K562 (cell line): ENCODE measurements at regions not wholly inside any gene's neighbourhood (a gene's known extent, or its start where the extent isn't known, plus 50 kb on each side); places are given as distances from the start of the nearest gene placed in this dataset.
A peak's percentile ranks its signal among the peaks of the same experiment; 100 is the strongest.

Experiments
- ATAC-seq: fragments of 200-7000 bp; cut with Tn5 transposase; 3 replicates; pipeline ENCODE4 v1.9.1; 2020; ENCODE audit warnings: moderate library complexity
- BruUV-seq: library from RNA; stranded (reverse); fragments of 400-500 nt; replicated peaks from 2 replicates; lab custom pipeline; 2021; lab: Mats Ljungman, UMichigan
- CTCF ChIA-PET: fragments of 300-600 bp; formaldehyde crosslinking; extraction: SDS; loops from one replicate; lab custom pipeline; 2021; ENCODE audit warnings: low intra/inter-chr PET ratio; lab: Yijun Ruan, JAX
- POLR2A ChIA-PET: fragments of 300-600, 350-650 bp; sonication (Branson Sonifier 250); formaldehyde crosslinking; extraction: SDS; loops from one replicate; lab custom pipeline; 2021; ENCODE audit warnings: antibody characterized with exemption, inconsistent platforms; lab: Yijun Ruan, JAX
- DNase-seq, 4 experiments: peaks; one replicate each; pipeline versions ENCODE4 v3.0.0 to v3.0.0-alpha.2; 2011 to 2018; ENCODE audit warnings: low spot score in 3 of 4, mixed read lengths in 3 of 4; ENCODE audit errors: extremely low read depth in 1 of 4
- FAIRE-seq: peaks from 2 replicates; lab custom pipeline; 2011; peaks lifted over from hg19 to GRCh38; lab: Jason Lieb, UNC
- H2AFZ ChIP-seq: 2 replicates; pipeline ENCODE4 v1.6.0; 2011; ENCODE audit warnings: low read depth, low read length, control low read depth, inconsistent platforms
- H3K27ac ChIP-seq: fragments of 200-600 bp; 3 replicates; pipeline ENCODE4 v1.8.0; 2011; ENCODE audit warnings: low read depth, mild to moderate bottlenecking, control low read depth, inconsistent platforms, low read length, moderate library complexity, mixed read lengths; ENCODE audit errors: extremely low read depth
- H3K27me3 ChIP-seq, 2 experiments: fragments of 300-600 bp in 1 of 2; 2 replicates in 1 of 2; 3 replicates in 1 of 2; pipeline versions ENCODE4 v1.6.0 to v1.8.0; 2011; ENCODE audit warnings: inconsistent platforms in 2 of 2, low read length in 2 of 2, mild to moderate bottlenecking in 1 of 2, mixed read lengths in 1 of 2, moderate library complexity in 1 of 2; ENCODE audit not compliant: control insufficient read depth in 2 of 2, insufficient read depth in 2 of 2
- H3K36me3 ChIP-seq: fragments of 300-600 bp; 3 replicates; pipeline ENCODE4 v1.8.0; 2011; ENCODE audit warnings: mild to moderate bottlenecking, low read length, inconsistent platforms; ENCODE audit not compliant: control insufficient read depth, insufficient read depth
- H3K4me1 ChIP-seq, 2 experiments: fragments of 200-600 bp in 1 of 2; replicated peaks in 1 of 2; 2 replicates in 1 of 2; 3 replicates in 1 of 2; pipeline versions ENCODE4 v1.5.1 to v1.8.0; 2011; ENCODE audit warnings: inconsistent platforms in 2 of 2, low read length in 2 of 2, mild to moderate bottlenecking in 1 of 2, mixed read lengths in 1 of 2, moderate library complexity in 1 of 2; ENCODE audit not compliant: control insufficient read depth in 2 of 2, insufficient read depth in 2 of 2
- H3K4me2 ChIP-seq: 2 replicates; pipeline ENCODE4 v1.6.1; 2011; ENCODE audit warnings: low read length, control low read depth, inconsistent platforms, mixed read lengths; ENCODE audit not compliant: insufficient read depth
- H3K4me3 ChIP-seq: fragments of 200-600 bp; sonication (generic), shearing (Covaris generic); 2 replicates; pipeline ENCODE4 v1.5.1; 2016; ENCODE audit warnings: control low read depth, inconsistent platforms
- H3K79me2 ChIP-seq: fragments of 200-600 bp; 3 replicates; pipeline ENCODE4 v1.8.0; 2011; ENCODE audit warnings: low read length, inconsistent platforms; ENCODE audit not compliant: control insufficient read depth, insufficient read depth
- H3K9ac ChIP-seq, 2 experiments: 2 replicates each; pipeline versions ENCODE4 v1.6.0 to v1.6.1; 2011; ENCODE audit warnings: low read depth in 2 of 2, low read length in 2 of 2, control low read depth in 1 of 2, inconsistent platforms in 1 of 2, mild to moderate bottlenecking in 1 of 2, mixed read lengths in 1 of 2; ENCODE audit not compliant: insufficient read depth in 1 of 2
- H3K9me1 ChIP-seq: one replicate; pipeline ENCODE4 v1.6.0; 2011; ENCODE audit warnings: inconsistent platforms, mild to moderate bottlenecking, low read length, moderate library complexity; ENCODE audit not compliant: control insufficient read depth, insufficient read depth
- H3K9me3 ChIP-seq: replicated peaks from 2 replicates; pipeline ENCODE4 v1.5.1; 2011; ENCODE audit warnings: low read depth, low read length, inconsistent platforms; ENCODE audit not compliant: control insufficient read depth, insufficient read depth
- H4K20me1 ChIP-seq: replicated peaks from 2 replicates; pipeline ENCODE4 v1.6.1; 2011; ENCODE audit warnings: low read length, inconsistent platforms, mixed read lengths; ENCODE audit not compliant: control insufficient read depth, insufficient read depth
- ADNP ChIP-seq: fragments of 200-800 bp; sonication (Bioruptor generic); IDR thresholded peaks from 2 replicates; pipeline ENCODE4 v1.6.1; 2016; ENCODE audit warnings: missing genetic modification characterization, missing compliant biosample characterization
- RAD21 ChIP-seq, 2 experiments: fragments of 250-450 bp in 1 of 2; fragments of 450-650 bp in 1 of 2; sonication (Bioruptor Pico) in 1 of 2; formaldehyde crosslinking in 1 of 2; IDR thresholded peaks in 1 of 2; conservative IDR thresholded peaks in 1 of 2; 2 replicates each; pipeline versions ENCODE4 v1.4.0 to v1.8.0; 2020 to 2022; ENCODE audit warnings: mild to moderate bottlenecking in 2 of 2, moderate library complexity in 1 of 2
- SMC3 ChIP-seq: conservative IDR thresholded peaks from 2 replicates; pipeline ENCODE4 v1.6.1; 2011; ENCODE audit warnings: low read depth, low read length, improper control_type of control experiment; ENCODE audit not compliant: insufficient read depth
- ZNF212 ChIP-seq: fragments of 450-650 bp; formaldehyde crosslinking; IDR thresholded peaks from 2 replicates; pipeline ENCODE4 v1.4.0; 2020; ENCODE audit warnings: mild to moderate bottlenecking
- WGBS: fragments of 100-300 bp; shearing (Covaris generic); methylation state at CpG from one replicate; pipeline ENCODE4 v1.1.6; 2016; ENCODE audit warnings: low coverage, mixed read lengths; ENCODE audit not compliant: insufficient coverage; ENCODE audit errors: missing lambda C conversion rate; 5-methylcytosine and 5-hydroxymethylcytosine counted together
- in situ Hi-C: fragments of 300-500 bp; cut with MboI; formaldehyde crosslinking; loops from 4 replicates; pipeline ENCODE4 v1.15.0; 2018; ENCODE audit warnings: inconsistent platforms, mixed read lengths
- intact Hi-C: fragments of 100-400 bp; cut with micrococcal nuclease; formaldehyde crosslinking; loops from 2 replicates; pipeline ENCODE4 v1.14.2; 2022
- TF ChIP-seq, protein P1 (sequence below): sonication (generic); formaldehyde crosslinking; IDR thresholded peaks from 2 replicates; pipeline ENCODE4 v1.8.0; 2022; ENCODE audit warnings: mild to moderate bottlenecking, missing genetic modification reagents
- TF ChIP-seq, protein P2 (sequence below): sonication (generic); formaldehyde crosslinking; IDR thresholded peaks from 2 replicates; pipeline ENCODE4 v1.8.0; 2022; ENCODE audit warnings: mild to moderate bottlenecking, missing genetic modification reagents, borderline replicate concordance
- TF ChIP-seq, protein P3 (sequence below), 2 experiments: fragments of 200-800 bp in 1 of 2; sonication (Bioruptor generic) in 1 of 2; sonication (generic) in 1 of 2; formaldehyde crosslinking in 1 of 2; IDR thresholded peaks in 1 of 2; conservative IDR thresholded peaks in 1 of 2; 2 replicates each; pipeline versions ENCODE4 v1.5.0 to v1.6.1; 2016 to 2020; ENCODE audit warnings: missing compliant biosample characterization in 1 of 2, missing genetic modification characterization in 1 of 2, missing genetic modification reagents in 1 of 2
- TF ChIP-seq, protein P4 (sequence below): fragments of 250-450 bp; sonication (Bioruptor Pico); IDR thresholded peaks from 2 replicates; pipeline ENCODE4 v1.5.0; 2020; ENCODE audit warnings: mild to moderate bottlenecking, borderline replicate concordance

DNA sequence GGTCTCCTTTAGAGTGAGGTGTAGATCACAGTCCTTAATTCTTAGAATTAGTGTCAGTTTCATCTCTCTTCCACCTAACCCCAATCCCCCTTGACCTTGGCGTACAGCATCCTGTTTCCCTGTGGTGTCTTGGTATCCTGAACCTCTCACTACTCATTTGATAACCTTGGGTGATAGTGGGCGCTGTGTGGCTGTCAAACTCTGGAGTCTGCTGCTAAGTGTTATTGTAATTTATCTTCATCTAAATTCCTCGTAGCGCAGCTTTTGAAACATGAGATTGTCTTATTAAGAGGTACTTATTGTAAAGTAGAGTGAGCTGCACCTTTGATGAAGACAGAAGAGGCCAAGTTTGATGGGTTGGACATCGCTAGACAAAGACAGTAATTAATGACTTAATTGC lies 222.6 kb upstream of the SPRED2 start (continued):
- TF ChIP-seq RAD21 (CRISPR knock-in tag; conservative IDR thresholded peaks at IDR 0.05 in 1 of 2, IDR thresholded peaks at IDR 0.05 in 1 of 2), result 0 out of 4 replicates have a peak, but pooled peaks of 1 of the 2 experiments have one; percentile 8
- no peak for TF ChIP-seq ADNP
- TF ChIP-seq, protein P1, sequence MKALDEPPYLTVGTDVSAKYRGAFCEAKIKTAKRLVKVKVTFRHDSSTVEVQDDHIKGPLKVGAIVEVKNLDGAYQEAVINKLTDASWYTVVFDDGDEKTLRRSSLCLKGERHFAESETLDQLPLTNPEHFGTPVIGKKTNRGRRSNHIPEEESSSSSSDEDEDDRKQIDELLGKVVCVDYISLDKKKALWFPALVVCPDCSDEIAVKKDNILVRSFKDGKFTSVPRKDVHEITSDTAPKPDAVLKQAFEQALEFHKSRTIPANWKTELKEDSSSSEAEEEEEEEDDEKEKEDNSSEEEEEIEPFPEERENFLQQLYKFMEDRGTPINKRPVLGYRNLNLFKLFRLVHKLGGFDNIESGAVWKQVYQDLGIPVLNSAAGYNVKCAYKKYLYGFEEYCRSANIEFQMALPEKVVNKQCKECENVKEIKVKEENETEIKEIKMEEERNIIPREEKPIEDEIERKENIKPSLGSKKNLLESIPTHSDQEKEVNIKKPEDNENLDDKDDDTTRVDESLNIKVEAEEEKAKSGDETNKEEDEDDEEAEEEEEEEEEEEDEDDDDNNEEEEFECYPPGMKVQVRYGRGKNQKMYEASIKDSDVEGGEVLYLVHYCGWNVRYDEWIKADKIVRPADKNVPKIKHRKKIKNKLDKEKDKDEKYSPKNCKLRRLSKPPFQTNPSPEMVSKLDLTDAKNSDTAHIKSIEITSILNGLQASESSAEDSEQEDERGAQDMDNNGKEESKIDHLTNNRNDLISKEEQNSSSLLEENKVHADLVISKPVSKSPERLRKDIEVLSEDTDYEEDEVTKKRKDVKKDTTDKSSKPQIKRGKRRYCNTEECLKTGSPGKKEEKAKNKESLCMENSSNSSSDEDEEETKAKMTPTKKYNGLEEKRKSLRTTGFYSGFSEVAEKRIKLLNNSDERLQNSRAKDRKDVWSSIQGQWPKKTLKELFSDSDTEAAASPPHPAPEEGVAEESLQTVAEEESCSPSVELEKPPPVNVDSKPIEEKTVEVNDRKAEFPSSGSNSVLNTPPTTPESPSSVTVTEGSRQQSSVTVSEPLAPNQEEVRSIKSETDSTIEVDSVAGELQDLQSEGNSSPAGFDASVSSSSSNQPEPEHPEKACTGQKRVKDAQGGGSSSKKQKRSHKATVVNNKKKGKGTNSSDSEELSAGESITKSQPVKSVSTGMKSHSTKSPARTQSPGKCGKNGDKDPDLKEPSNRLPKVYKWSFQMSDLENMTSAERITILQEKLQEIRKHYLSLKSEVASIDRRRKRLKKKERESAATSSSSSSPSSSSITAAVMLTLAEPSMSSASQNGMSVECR, result no peak

DNA sequence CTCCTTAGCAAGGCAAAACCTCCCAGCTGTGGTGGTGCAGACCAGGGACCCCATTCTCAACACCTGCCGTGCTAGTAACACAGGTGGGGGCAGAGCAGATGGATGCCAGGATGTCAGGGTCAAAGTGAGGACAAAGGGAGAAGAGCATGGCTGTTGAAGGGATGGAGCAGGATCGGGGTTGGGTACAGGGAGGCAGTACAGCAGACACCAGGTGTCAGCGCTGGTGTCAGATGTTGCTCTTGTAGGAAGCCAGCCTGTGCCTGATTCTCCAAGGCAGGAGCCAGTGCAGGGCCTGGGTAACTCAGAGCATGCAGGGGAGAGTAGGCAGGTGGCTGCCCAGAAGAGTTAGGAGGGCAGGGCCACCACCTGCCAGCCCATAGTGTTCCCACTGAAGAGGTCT lies 222.1 kb upstream of the SPRED2 start:
- Histone ChIP-seq H4K20me1 (no peaks in the 10 kb centered on the region; the same call in 1 of the 2 replicates), H3K9me3 (no peaks in the 10 kb centered on the region), H3K36me3 (no peaks in the 10 kb centered on the region), H3K4me1 (no peaks in the 10 kb centered on the region), H3K79me2 (no peaks in the 10 kb centered on the region), H3K9me1 (no peaks in the 10 kb centered on the region), H3K27ac (no peak overlapping the region), H2AFZ (no peak overlapping the region), H3K27me3 (peaks cover 11 to 22% of the 10 kb centered on the region in 2 experiments; a peak in 4 of 5 replicates), H3K4me2 (no peak overlapping the region), H3K9ac (no peak overlapping the region), H3K4me3 (no peak overlapping the region)
- WGBS, result 0% methylated on average over 3 of the region's 3 CpGs
- no peak for FAIRE-seq
- DNase-seq, result no peak
- BruUV-seq, result no TSS peak
- ATAC-seq, result no peak
- intact Hi-C loops, result no loop called here
- in situ Hi-C loops, result no loop called here
- ChIA-PET CTCF (no interaction called here), POLR2A (no interaction called here)
- TF ChIP-seq, protein P2, sequence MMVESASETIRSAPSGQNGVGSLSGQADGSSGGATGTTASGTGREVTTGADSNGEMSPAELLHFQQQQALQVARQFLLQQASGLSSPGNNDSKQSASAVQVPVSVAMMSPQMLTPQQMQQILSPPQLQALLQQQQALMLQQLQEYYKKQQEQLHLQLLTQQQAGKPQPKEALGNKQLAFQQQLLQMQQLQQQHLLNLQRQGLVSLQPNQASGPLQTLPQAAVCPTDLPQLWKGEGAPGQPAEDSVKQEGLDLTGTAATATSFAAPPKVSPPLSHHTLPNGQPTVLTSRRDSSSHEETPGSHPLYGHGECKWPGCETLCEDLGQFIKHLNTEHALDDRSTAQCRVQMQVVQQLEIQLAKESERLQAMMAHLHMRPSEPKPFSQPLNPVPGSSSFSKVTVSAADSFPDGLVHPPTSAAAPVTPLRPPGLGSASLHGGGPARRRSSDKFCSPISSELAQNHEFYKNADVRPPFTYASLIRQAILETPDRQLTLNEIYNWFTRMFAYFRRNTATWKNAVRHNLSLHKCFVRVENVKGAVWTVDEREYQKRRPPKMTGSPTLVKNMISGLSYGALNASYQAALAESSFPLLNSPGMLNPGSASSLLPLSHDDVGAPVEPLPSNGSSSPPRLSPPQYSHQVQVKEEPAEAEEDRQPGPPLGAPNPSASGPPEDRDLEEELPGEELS, result no peak
- TF ChIP-seq, protein P3, sequence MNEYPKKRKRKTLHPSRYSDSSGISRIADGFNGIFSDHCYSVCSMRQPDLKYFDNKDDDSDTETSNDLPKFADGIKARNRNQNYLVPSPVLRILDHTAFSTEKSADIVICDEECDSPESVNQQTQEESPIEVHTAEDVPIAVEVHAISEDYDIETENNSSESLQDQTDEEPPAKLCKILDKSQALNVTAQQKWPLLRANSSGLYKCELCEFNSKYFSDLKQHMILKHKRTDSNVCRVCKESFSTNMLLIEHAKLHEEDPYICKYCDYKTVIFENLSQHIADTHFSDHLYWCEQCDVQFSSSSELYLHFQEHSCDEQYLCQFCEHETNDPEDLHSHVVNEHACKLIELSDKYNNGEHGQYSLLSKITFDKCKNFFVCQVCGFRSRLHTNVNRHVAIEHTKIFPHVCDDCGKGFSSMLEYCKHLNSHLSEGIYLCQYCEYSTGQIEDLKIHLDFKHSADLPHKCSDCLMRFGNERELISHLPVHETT (CRISPR knock-in tag; conservative IDR thresholded peaks at IDR 0.05 in 1 of 2, IDR thresholded peaks at IDR 0.05 in 1 of 2), result no peak
- TF ChIP-seq, protein P4, sequence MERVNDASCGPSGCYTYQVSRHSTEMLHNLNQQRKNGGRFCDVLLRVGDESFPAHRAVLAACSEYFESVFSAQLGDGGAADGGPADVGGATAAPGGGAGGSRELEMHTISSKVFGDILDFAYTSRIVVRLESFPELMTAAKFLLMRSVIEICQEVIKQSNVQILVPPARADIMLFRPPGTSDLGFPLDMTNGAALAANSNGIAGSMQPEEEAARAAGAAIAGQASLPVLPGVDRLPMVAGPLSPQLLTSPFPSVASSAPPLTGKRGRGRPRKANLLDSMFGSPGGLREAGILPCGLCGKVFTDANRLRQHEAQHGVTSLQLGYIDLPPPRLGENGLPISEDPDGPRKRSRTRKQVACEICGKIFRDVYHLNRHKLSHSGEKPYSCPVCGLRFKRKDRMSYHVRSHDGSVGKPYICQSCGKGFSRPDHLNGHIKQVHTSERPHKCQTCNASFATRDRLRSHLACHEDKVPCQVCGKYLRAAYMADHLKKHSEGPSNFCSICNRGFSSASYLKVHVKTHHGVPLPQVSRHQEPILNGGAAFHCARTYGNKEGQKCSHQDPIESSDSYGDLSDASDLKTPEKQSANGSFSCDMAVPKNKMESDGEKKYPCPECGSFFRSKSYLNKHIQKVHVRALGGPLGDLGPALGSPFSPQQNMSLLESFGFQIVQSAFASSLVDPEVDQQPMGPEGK (CRISPR knock-in tag), result no peak
- TF ChIP-seq RAD21 (CRISPR knock-in tag; conservative IDR thresholded peaks at IDR 0.05 in 1 of 2, IDR thresholded peaks at IDR 0.05 in 1 of 2) (no peak), SMC3 (no peak), ZNF212 (CRISPR knock-in tag) (no peak)
